Trophoblast cell (in vitro differentiated cells and primary cell): ENCODE measurements at regions not wholly inside any gene's neighbourhood (a gene's known extent, or its start where the extent isn't known, plus 50 kb on each side); places are given as distances from the start of the nearest gene placed in this dataset.

Experiments
- DNase-seq, 2 donors: peaks; one replicate each; pipeline ENCODE4 v3.0.0-alpha.2; 2016
- H2AFZ ChIP-seq: 2 replicates; pipeline ENCODE4 v1.6.1; 2013; ENCODE audit warnings: low read length, moderate library complexity, mild to moderate bottlenecking; ENCODE audit not compliant: insufficient read depth, poor library complexity
- H2AK5ac ChIP-seq: 2 replicates; pipeline ENCODE4 v1.6.1; 2013; ENCODE audit warnings: mild to moderate bottlenecking, low read length
- H2BK120ac ChIP-seq: 2 replicates; pipeline ENCODE4 v1.6.1; 2013; ENCODE audit warnings: low read length, mild to moderate bottlenecking, moderate library complexity; ENCODE audit not compliant: insufficient read depth, poor library complexity
- H2BK12ac ChIP-seq: 2 replicates; pipeline ENCODE4 v1.6.1; 2013; ENCODE audit warnings: mild to moderate bottlenecking, low read length, moderate library complexity
- H2BK5ac ChIP-seq: 2 replicates; pipeline ENCODE4 v1.6.1; 2013; ENCODE audit warnings: low read length, low read depth, moderate library complexity, mild to moderate bottlenecking; ENCODE audit not compliant: poor library complexity
- H3K14ac ChIP-seq: 2 replicates; pipeline ENCODE4 v1.6.1; 2013; ENCODE audit warnings: mild to moderate bottlenecking, low read length
- H3K18ac ChIP-seq: 2 replicates; pipeline ENCODE4 v1.6.1; 2013; ENCODE audit warnings: mild to moderate bottlenecking, low read length
- H3K23ac ChIP-seq: 2 replicates; pipeline ENCODE4 v1.6.1; 2013; ENCODE audit warnings: low read length
- H3K27ac ChIP-seq: 2 replicates; pipeline ENCODE4 v1.5.1; 2013; ENCODE audit warnings: low read depth, mild to moderate bottlenecking, inconsistent platforms, low read length, moderate library complexity
- H3K27me3 ChIP-seq: 2 replicates; pipeline ENCODE4 v1.6.1; 2013; ENCODE audit warnings: inconsistent platforms, mild to moderate bottlenecking, low read length, moderate library complexity; ENCODE audit not compliant: insufficient read depth
- H3K36me3 ChIP-seq, 2 experiments: 1 replicate in 1 of 2; 2 replicates in 1 of 2; pipeline ENCODE4 v1.6.1; 2013; ENCODE audit warnings: low read length in 2 of 2, mild to moderate bottlenecking in 2 of 2, moderate library complexity in 1 of 2; ENCODE audit not compliant: insufficient read depth in 2 of 2, control insufficient read depth in 1 of 2
- H3K4ac ChIP-seq: 2 replicates; pipeline ENCODE4 v1.6.1; 2013; ENCODE audit warnings: low read depth, mild to moderate bottlenecking, low read length, moderate library complexity
- H3K4me1 ChIP-seq, 2 experiments: 1 replicate in 1 of 2; 2 replicates in 1 of 2; pipeline ENCODE4 v1.6.1; 2013; ENCODE audit warnings: low read length in 2 of 2, mild to moderate bottlenecking in 2 of 2, moderate library complexity in 1 of 2; ENCODE audit not compliant: insufficient read depth in 2 of 2, control insufficient read depth in 1 of 2
- H3K4me2 ChIP-seq: 2 replicates; pipeline ENCODE4 v1.6.1; 2013; ENCODE audit warnings: inconsistent platforms, mild to moderate bottlenecking, low read length, moderate library complexity
- H3K4me3 ChIP-seq: 2 replicates; pipeline ENCODE4 v1.5.1; 2013; ENCODE audit warnings: mild to moderate bottlenecking, low read depth, low read length, inconsistent platforms
- H3K79me1 ChIP-seq: one replicate; pipeline ENCODE4 v1.6.1; 2013; ENCODE audit warnings: low read length
- H3K79me2 ChIP-seq: 2 replicates; pipeline ENCODE4 v1.6.1; 2013; ENCODE audit warnings: low read length, mild to moderate bottlenecking; ENCODE audit not compliant: control insufficient read depth, insufficient read depth, poor library complexity
- H3K9ac ChIP-seq: 2 replicates; pipeline ENCODE4 v1.6.1; 2013; ENCODE audit warnings: mild to moderate bottlenecking, low read length
- H3K9me3 ChIP-seq: 2 replicates; pipeline ENCODE4 v1.6.1; 2013; ENCODE audit warnings: low read depth, mild to moderate bottlenecking, control low read depth, inconsistent platforms, low read length; ENCODE audit not compliant: insufficient read depth
- H4K12ac ChIP-seq: 2 replicates; pipeline ENCODE4 v1.6.1; 2013; ENCODE audit warnings: low read depth, mild to moderate bottlenecking, low read length, moderate library complexity
- H4K8ac ChIP-seq: 2 replicates; pipeline ENCODE4 v1.6.1; 2013; ENCODE audit warnings: low read depth, mild to moderate bottlenecking, low read length, moderate library complexity
- H4K91ac ChIP-seq: one replicate; pipeline ENCODE4 v1.6.1; 2013; ENCODE audit warnings: low read depth, mild to moderate bottlenecking, low read length, moderate library complexity
- WGBS: extraction: QIAGEN DNeasy Blood & Tissue Kit; methylation state at CpG from one replicate; pipeline ENCODE4 v1.1.7; 2013; ENCODE audit warnings: missing lambda C conversion rate; ENCODE audit not compliant: insufficient read length, insufficient coverage; ENCODE audit errors: extremely low coverage; 5-methylcytosine and 5-hydroxymethylcytosine counted together

DNA sequence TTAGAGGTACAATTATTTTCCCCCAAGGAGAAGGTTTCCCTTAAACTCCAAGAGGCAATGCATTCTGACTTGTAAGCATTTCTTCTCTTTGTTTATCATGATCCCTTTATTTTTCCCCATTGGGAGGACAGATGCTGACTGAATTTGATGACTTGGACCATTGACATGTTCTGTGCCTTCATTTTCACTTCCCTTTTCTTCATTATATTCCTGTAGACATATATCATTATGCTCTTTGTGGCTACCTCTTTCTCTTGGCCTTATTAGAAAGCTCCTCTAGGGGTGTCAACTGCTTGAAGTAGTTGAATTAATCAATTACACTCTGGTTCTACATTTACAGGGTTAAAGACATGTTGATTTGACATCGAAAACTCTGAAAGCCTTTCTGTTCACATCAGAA lies 330.0 kb upstream of the DCC start:
- Histone ChIP-seq H2BK120ac (no peak overlapping the region), H2BK12ac (no peak overlapping the region), H3K14ac (no peak overlapping the region), H3K4me3 (no peak overlapping the region), H3K79me1 (no peaks in the 10 kb centered on the region), H3K27me3 (no peaks in the 10 kb centered on the region), H2AK5ac (no peak overlapping the region), H3K4me1 (no peaks in the 10 kb centered on the region), H3K4ac (no peak overlapping the region), H3K18ac (no peak overlapping the region), H3K27ac (no peak overlapping the region), H3K36me3 (no peaks in the 10 kb centered on the region), H3K9me3 (peaks cover 2% of the 10 kb centered on the region), H2AFZ (no peak overlapping the region), H3K9ac (no peak overlapping the region), H4K91ac (no peak overlapping the region), H2BK5ac (no peak overlapping the region), H3K23ac (no peak overlapping the region), H3K79me2 (no peaks in the 10 kb centered on the region), H4K8ac (no peak overlapping the region), H4K12ac (no peak overlapping the region), H3K4me2 (no peak overlapping the region)
- no CpG with 5 or more reads among the region's 1 CpG for WGBS
- DNase-seq = no peak

DNA sequence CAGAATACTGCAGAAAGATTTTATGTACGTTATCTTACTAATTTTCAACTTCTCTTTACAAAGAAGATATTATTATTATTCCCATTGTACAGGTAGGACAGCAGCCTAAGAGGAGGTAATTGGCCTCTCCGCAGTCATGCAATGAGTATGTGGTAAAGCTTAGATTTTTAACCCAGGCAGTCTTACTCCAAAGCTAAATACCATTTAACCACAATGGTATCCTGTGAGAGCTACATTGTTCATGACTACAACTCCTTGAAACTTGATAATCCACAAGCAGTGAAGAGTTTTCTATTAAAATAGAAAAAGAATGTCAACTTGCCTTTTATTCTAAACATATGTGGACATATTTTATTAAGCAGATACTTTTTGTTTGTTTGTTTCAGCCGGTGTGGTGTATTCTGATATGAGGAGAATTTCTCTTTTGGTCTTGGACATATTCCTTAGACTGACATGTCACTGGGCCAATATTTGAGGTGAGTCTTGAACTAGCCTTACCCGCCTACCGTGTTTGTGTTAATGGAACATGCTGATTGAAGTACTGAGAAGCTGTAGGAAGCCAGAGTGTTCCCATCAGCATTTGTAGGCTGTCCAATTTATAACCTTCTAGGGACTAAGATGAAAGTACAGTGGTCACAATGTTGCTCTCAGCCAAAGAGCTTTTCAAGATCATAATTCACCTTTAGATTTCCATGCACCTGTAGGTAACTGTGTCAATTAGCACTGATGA lies 293.9 kb upstream of the DCC start:
- WGBS = no CpG with 5 or more reads among the region's 5 CpGs
- no peak for DNase-seq
- H3K27me3 ChIP-seq = no peaks in the 10 kb centered on the region
- no peak overlapping the region for H4K12ac ChIP-seq
- no peaks in the 10 kb centered on the region for H3K4me1 ChIP-seq
- H3K79me2 ChIP-seq = no peaks in the 10 kb centered on the region
- no peak overlapping the region for H4K8ac ChIP-seq
- no peak overlapping the region for H3K4ac ChIP-seq
- no peak overlapping the region for H2BK12ac ChIP-seq
- H3K23ac ChIP-seq = no peak overlapping the region
- no peak overlapping the region for H3K14ac ChIP-seq
- H2AK5ac ChIP-seq = no peak overlapping the region
- no peak overlapping the region for H3K4me3 ChIP-seq
- H4K91ac ChIP-seq = no peak overlapping the region
- no peak overlapping the region for H2AFZ ChIP-seq
- H2BK5ac ChIP-seq = no peak overlapping the region
- no peak overlapping the region for H3K4me2 ChIP-seq
- no peak overlapping the region for H3K9ac ChIP-seq
- H3K27ac ChIP-seq = no peak overlapping the region
- no peaks in the 10 kb centered on the region for H3K9me3 ChIP-seq
- no peak overlapping the region for H3K18ac ChIP-seq
- no peaks in the 10 kb centered on the region for H3K36me3 ChIP-seq
- no peak overlapping the region for H2BK120ac ChIP-seq
- H3K79me1 ChIP-seq = no peaks in the 10 kb centered on the region

DNA sequence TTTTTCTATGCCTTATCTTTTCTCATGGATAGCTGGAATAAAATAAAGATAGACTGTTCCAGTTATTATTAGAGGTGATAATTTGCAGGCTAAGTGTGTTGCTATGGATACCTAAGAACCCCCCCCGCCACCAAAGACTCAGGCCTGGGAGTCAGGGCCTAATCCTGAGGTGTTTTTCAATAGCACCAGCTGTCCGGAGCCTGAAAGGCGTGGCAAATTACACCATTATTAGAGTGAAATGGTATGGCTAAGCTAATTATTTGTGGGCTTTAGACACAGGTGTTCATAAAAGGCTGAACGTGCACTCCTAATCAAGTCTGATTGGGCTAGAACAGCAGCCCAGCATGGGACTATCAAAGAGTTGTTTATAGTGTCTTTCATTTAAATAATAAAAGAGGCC lies 293.2 kb upstream of the DCC start:
- no peak overlapping the region for H3K14ac ChIP-seq
- H3K36me3 ChIP-seq = no peaks in the 10 kb centered on the region
- H3K4me2 ChIP-seq = no peak overlapping the region
- H4K91ac ChIP-seq = no peak overlapping the region
- H3K9me3 ChIP-seq = no peaks in the 10 kb centered on the region
- H2BK120ac ChIP-seq = no peak overlapping the region
- H2AK5ac ChIP-seq = no peak overlapping the region
- H2BK12ac ChIP-seq = no peak overlapping the region
- DNase-seq = no peak
- H3K79me2 ChIP-seq = no peaks in the 10 kb centered on the region
- H2AFZ ChIP-seq = no peak overlapping the region
- WGBS = no CpG with 5 or more reads among the region's 4 CpGs
- no peaks in the 10 kb centered on the region for H3K79me1 ChIP-seq
- H2BK5ac ChIP-seq = no peak overlapping the region
- no peak overlapping the region for H4K8ac ChIP-seq
- no peak overlapping the region for H3K27ac ChIP-seq
- H3K9ac ChIP-seq = no peak overlapping the region
- no peak overlapping the region for H4K12ac ChIP-seq
- no peak overlapping the region for H3K23ac ChIP-seq
- H3K4ac ChIP-seq = no peak overlapping the region
- no peak overlapping the region for H3K4me3 ChIP-seq
- no peak overlapping the region for H3K18ac ChIP-seq
- H3K27me3 ChIP-seq = no peaks in the 10 kb centered on the region
- no peaks in the 10 kb centered on the region for H3K4me1 ChIP-seq

- Histone ChIP-seq H3K23ac (no peak overlapping the region), H3K4me3 (no peak overlapping the region), H2BK120ac (no peak overlapping the region), H3K9ac (no peak overlapping the region), H3K79me2 (no peaks in the 10 kb centered on the region), H3K36me3 (no peaks in the 10 kb centered on the region), H3K4me2 (no peak overlapping the region), H3K14ac (no peak overlapping the region), H4K91ac (no peak overlapping the region), H2BK5ac (no peak overlapping the region), H3K4me1 (peaks cover 0 to 2% of the 10 kb centered on the region in 2 experiments), H4K12ac (no peak overlapping the region), H2BK12ac (no peak overlapping the region), H3K27ac (no peak overlapping the region), H3K4ac (no peak overlapping the region), H2AK5ac (no peak overlapping the region), H3K9me3 (no peaks in the 10 kb centered on the region), H2AFZ (no peak overlapping the region), H3K18ac (no peak overlapping the region), H3K27me3 (no peaks in the 10 kb centered on the region), H3K79me1 (no peaks in the 10 kb centered on the region), H4K8ac (no peak overlapping the region)
- DNase-seq = no peak
Observed at GRCh38 chr18:52054324-52054723, 285.7 kb upstream of the DCC start.
